Suprapubic skin (tissue), 4 donors: ENCODE measurements at regions not wholly inside any gene's neighbourhood (a gene's known extent, or its start where the extent isn't known, plus 50 kb on each side); places are given as distances from the start of the nearest gene placed in this dataset.
"Not testable (repeated sequence)": the region's sequence is repeated elsewhere in the genome, so short reads cannot be mapped to it uniquely, and the experiment has no call there.

Source experiments
- DNase-seq, 2 donors: peaks; one replicate each; pipeline ENCODE4 v3.0.0-alpha.2; 2019; ENCODE audit warnings: low spot score in 2 of 2
- H3K27ac ChIP-seq: fragments of 200-600 bp; sonication (generic); one replicate; pipeline ENCODE4 v1.5.1; 2019
- H3K27me3 ChIP-seq: fragments of 200-600 bp; sonication (generic); one replicate; pipeline ENCODE4 v1.5.1; 2019
- H3K36me3 ChIP-seq: fragments of 200-600 bp; sonication (generic); one replicate; pipeline ENCODE4 v1.5.1; 2019
- H3K4me1 ChIP-seq: fragments of 200-600 bp; sonication (generic); one replicate; pipeline ENCODE4 v1.5.1; 2019
- H3K4me3 ChIP-seq: fragments of 200-600 bp; sonication (generic); one replicate; pipeline ENCODE4 v1.5.1; 2019; ENCODE audit warnings: mild to moderate bottlenecking
- H3K9me3 ChIP-seq: fragments of 200-600 bp; sonication (generic); one replicate; pipeline ENCODE4 v1.5.1; 2019
- CTCF ChIP-seq, 2 donors: fragments of 200-600 bp in 1 of 2; fragments of 450-650 bp in 1 of 2; sonication (generic) in 1 of 2; IDR thresholded peaks; one replicate each; pipeline ENCODE4 v1.5.1; 2016 to 2019; ENCODE audit warnings: antibody characterized with exemption in 2 of 2, mild to moderate bottlenecking in 1 of 2, moderate library complexity in 1 of 2
- EP300 ChIP-seq: sonication (generic); formaldehyde crosslinking; IDR thresholded peaks from one replicate; pipeline ENCODE4 v1.6.1; 2017; ENCODE audit warnings: antibody characterized with exemption
- POLR2A ChIP-seq, 2 donors: fragments of 450-650 bp; IDR thresholded peaks; one replicate each; pipeline ENCODE4 v1.6.1; 2017; ENCODE audit warnings: antibody characterized with exemption in 2 of 2, mild to moderate bottlenecking in 2 of 2, moderate library complexity in 2 of 2
- POLR2AphosphoS5 ChIP-seq, 3 donors: sonication (generic); formaldehyde crosslinking; IDR thresholded peaks; one replicate each; pipeline ENCODE4 v1.6.1; 2017; ENCODE audit warnings: antibody characterized with exemption in 3 of 3
- WGBS: methylation state at CpG from one replicate; pipeline ENCODE4 v1.1.5; 2018; 5-methylcytosine and 5-hydroxymethylcytosine counted together

- 91% methylated on average over 2 of the region's 2 CpGs for WGBS
- Histone ChIP-seq H3K4me3 (no peak overlapping the region), H3K36me3 (no peaks in the 10 kb centered on the region), H3K27ac (no peak overlapping the region), H3K9me3 (no peaks in the 10 kb centered on the region), H3K4me1 (no peaks in the 10 kb centered on the region), H3K27me3 (no peaks in the 10 kb centered on the region)
- no peak for DNase-seq
- TF ChIP-seq POLR2A (IDR thresholded peaks at IDR 0.05) (no peak), POLR2AphosphoS5 (IDR thresholded peaks at IDR 0.05) (no peak), EP300 (no peak), CTCF (IDR thresholded peaks at IDR 0.05) (no peak)
These were observed 229.9 kb downstream of the PAPSS1 start for GRCh38 chr4:107490116-107490515.

GRCh38 chr4:107483621-107484020 lies 236.4 kb downstream of the PAPSS1 start:
- H3K27ac ChIP-seq, H3K9me3 ChIP-seq, H3K36me3 ChIP-seq, DNase-seq, H3K27me3 ChIP-seq, H3K4me1 ChIP-seq, H3K4me3 ChIP-seq: not testable (repeated sequence)
- WGBS = 0% methylated on average over 1 of the region's 1 CpG

- no peaks in the 10 kb centered on the region for H3K27me3 ChIP-seq
- WGBS = 92% methylated on average over 2 of the region's 2 CpGs
These were observed 237.5 kb downstream of the PAPSS1 start for GRCh38 chr4:107482546-107482945.

GRCh38 chr4:107478327-107478980 lies 241.6 kb downstream of the PAPSS1 start:
- Histone ChIP-seq H3K27me3 (no peaks in the 10 kb centered on the region), H3K27ac (no peak overlapping the region), H3K4me1 (no peaks in the 10 kb centered on the region), H3K36me3 (no peaks in the 10 kb centered on the region), H3K9me3 (peaks cover 9% of the 10 kb centered on the region), H3K4me3 (no peak overlapping the region)
- TF ChIP-seq POLR2A (IDR thresholded peaks at IDR 0.05) (no peak), CTCF (IDR thresholded peaks at IDR 0.05) (no peak), EP300 (no peak), POLR2AphosphoS5 (IDR thresholded peaks at IDR 0.05) (no peak)
- DNase-seq = no peak

More at GRCh38 chr4:107482546-107482945, 237.5 kb downstream of the PAPSS1 start:
- no peaks in the 10 kb centered on the region for H3K36me3 ChIP-seq
- H3K27ac ChIP-seq = no peak overlapping the region
- no peak for DNase-seq
- no peak overlapping the region for H3K4me3 ChIP-seq
- H3K9me3 ChIP-seq = peaks cover 9% of the 10 kb centered on the region
- no peaks in the 10 kb centered on the region for H3K4me1 ChIP-seq
- no peak for TF ChIP-seq POLR2AphosphoS5 (IDR thresholded peaks at IDR 0.05)
- TF ChIP-seq POLR2A (IDR thresholded peaks at IDR 0.05) = no peak
- TF ChIP-seq EP300 = no peak
- no peak for TF ChIP-seq CTCF (IDR thresholded peaks at IDR 0.05)

GRCh38 chr4:107473126-107473525 lies 246.9 kb downstream of the PAPSS1 start:
- 0% methylated on average over 1 of the region's 1 CpG for WGBS
- H3K27ac ChIP-seq = no peak overlapping the region
- no peak for TF ChIP-seq EP300
- no peak for TF ChIP-seq CTCF (IDR thresholded peaks at IDR 0.05)
- TF ChIP-seq POLR2AphosphoS5 (IDR thresholded peaks at IDR 0.05) = no peak
- TF ChIP-seq POLR2A (IDR thresholded peaks at IDR 0.05) = no peak

More at GRCh38 chr4:107473126-107473525, 246.9 kb downstream of the PAPSS1 start:
- Histone ChIP-seq H3K4me1 (no peaks in the 10 kb centered on the region), H3K36me3 (no peaks in the 10 kb centered on the region), H3K27me3 (no peaks in the 10 kb centered on the region), H3K9me3 (no peaks in the 10 kb centered on the region), H3K4me3 (no peak overlapping the region)
- DNase-seq = no peak
